Psoas muscle (tissue), 7 donors: ENCODE measurements at regions not wholly inside any gene's neighbourhood (a gene's known extent, or its start where the extent isn't known, plus 50 kb on each side); places are given as distances from the start of the nearest gene placed in this dataset.

Experiments used
- ATAC-seq, 4 donors: fragments of 200-7000 bp; cut with Tn5 transposase; one replicate each; pipeline ENCODE4 v1.9.1; 2020; ENCODE audit warnings: moderate library complexity in 3 of 4, mild to moderate bottlenecking in 2 of 4
- DNase-seq, 2 donors: peaks; one replicate each; pipeline ENCODE4 v3.0.0-alpha.2; 2020
- H3K27ac ChIP-seq: fragments of 200-600 bp; one replicate; pipeline ENCODE4 v1.8.0; 2022
- H3K27me3 ChIP-seq, 3 donors: fragments of 200-600 bp in 1 of 3; one replicate each; pipeline versions ENCODE4 v1.6.1 to v1.8.0; 2013 to 2022; ENCODE audit warnings: low read length in 2 of 3, mild to moderate bottlenecking in 2 of 3, moderate library complexity in 1 of 3; ENCODE audit not compliant: insufficient read depth in 3 of 3
- H3K36me3 ChIP-seq, 2 donors: fragments of 200-600 bp in 1 of 2; one replicate each; pipeline versions ENCODE4 v1.6.1 to v1.8.0; 2013 to 2022; ENCODE audit warnings: low read depth in 1 of 2, mild to moderate bottlenecking in 1 of 2, moderate library complexity in 1 of 2; ENCODE audit not compliant: insufficient read depth in 1 of 2
- H3K4me1 ChIP-seq: fragments of 200-600 bp; one replicate; pipeline ENCODE4 v1.8.0; 2022
- H3K4me3 ChIP-seq: fragments of 200-600 bp; one replicate; pipeline ENCODE4 v1.8.0; 2022; ENCODE audit warnings: mild to moderate bottlenecking
- H3K9me3 ChIP-seq: fragments of 200-600 bp; one replicate; pipeline ENCODE4 v1.8.0; 2022
- WGBS, 3 donors: extraction: QIAGEN DNeasy Blood & Tissue Kit; methylation state at CpG; one replicate each; pipeline versions ENCODE4 v1.1.6 to v1.1.7; 2013; 5-methylcytosine and 5-hydroxymethylcytosine counted together
- intact Hi-C, 2 donors: fragments of 100-400 bp; cut with DNase I; formaldehyde crosslinking; loops; one replicate each; pipeline versions ENCODE4 v1.11.0 to v1.14.2; 2022
- TF ChIP-seq, protein P1 (sequence below): fragments of 200-600 bp; IDR thresholded peaks from one replicate; pipeline ENCODE4 v1.8.0; 2022; ENCODE audit warnings: antibody characterized with exemption
- donor health status: healthy with polysubstance abuse.
- donor health status: DM: no; HTN: no; CAD: no; lungs with moderate emphysema.
- donor health status: Bipolar disorder and iron deficiency.
- donor health status: healthy.
- donor health status: DM: yes; HTN: yes; CAD: no.
- donor health status: DM: no; HTN: no; CAD: no.
- donor health status: DM: yes; HTN: yes; CAD: no.

DNA sequence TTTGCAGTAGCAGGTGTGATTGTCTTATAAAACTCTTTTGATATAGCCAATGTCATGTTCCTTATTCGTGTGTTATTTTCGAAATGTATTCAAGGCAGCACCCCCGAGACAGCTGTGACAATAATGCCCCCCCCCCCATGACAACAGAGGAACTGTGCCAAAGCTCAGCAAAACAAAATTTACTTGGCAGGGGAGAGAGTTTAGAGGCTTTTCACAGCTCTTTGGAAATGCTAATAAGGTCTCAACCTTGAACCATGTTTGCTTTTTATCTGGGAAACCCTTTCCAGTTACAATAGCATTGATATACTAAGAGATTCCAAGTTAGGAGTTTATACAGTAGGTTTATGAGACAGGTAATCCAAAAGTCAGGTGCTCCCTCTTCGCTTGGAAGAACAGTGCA is 56.4 kb upstream of the USP44 start:
- TF ChIP-seq, protein P1, sequence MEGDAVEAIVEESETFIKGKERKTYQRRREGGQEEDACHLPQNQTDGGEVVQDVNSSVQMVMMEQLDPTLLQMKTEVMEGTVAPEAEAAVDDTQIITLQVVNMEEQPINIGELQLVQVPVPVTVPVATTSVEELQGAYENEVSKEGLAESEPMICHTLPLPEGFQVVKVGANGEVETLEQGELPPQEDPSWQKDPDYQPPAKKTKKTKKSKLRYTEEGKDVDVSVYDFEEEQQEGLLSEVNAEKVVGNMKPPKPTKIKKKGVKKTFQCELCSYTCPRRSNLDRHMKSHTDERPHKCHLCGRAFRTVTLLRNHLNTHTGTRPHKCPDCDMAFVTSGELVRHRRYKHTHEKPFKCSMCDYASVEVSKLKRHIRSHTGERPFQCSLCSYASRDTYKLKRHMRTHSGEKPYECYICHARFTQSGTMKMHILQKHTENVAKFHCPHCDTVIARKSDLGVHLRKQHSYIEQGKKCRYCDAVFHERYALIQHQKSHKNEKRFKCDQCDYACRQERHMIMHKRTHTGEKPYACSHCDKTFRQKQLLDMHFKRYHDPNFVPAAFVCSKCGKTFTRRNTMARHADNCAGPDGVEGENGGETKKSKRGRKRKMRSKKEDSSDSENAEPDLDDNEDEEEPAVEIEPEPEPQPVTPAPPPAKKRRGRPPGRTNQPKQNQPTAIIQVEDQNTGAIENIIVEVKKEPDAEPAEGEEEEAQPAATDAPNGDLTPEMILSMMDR: no peak
- DNase-seq: no peak
- WGBS, 3 donors: 14% methylated on average over 4 of the region's 4 CpGs
- Histone ChIP-seq H3K4me1 (no peaks in the 10 kb centered on the region), H3K4me3 (no peak overlapping the region), H3K27me3 (no peaks in the 10 kb centered on the region), H3K9me3 (no peaks in the 10 kb centered on the region), H3K36me3 (no peaks in the 10 kb centered on the region), H3K27ac (no peak overlapping the region)
- no peak for ATAC-seq
- intact Hi-C loops: no loop called here

GRCh38 chr12:95605875-95606274 is 54.6 kb upstream of the USP44 start:
- WGBS, 3 donors: 17 to 23% (median 20%) methylated on average over 4 of the region's 4 CpGs
- intact Hi-C loops: no loop called here

DNA sequence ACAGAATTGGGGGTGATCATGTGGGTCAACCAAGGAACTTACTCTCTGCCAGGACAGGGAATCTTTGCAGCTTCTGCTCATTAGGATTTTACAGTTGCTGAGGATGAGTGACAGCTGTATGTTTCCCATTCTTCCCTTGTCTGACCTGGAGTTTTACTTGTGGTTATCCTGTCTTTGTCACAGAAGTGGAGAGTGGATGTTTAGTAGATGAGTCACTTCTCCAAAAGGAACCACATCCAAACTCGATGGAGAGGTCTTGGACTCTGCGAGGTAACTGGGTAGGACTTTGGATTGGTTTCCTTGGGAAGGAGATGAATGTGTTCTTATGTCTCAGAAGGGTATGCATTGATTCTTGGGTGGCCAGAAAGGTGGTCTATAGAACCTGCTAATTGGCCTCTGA is 53.8 kb upstream of the USP44 start:
- WGBS, 3 donors: 22 to 38% (median 25%) methylated on average over 2 of the region's 2 CpGs
- intact Hi-C loops: no loop called here

More at GRCh38 chr12:95605875-95606274, 54.6 kb upstream of the USP44 start:
- Histone ChIP-seq H3K27ac (no peak overlapping the region), H3K27me3 (no peaks in the 10 kb centered on the region), H3K4me3 (no peak overlapping the region), H3K36me3 (no peaks in the 10 kb centered on the region), H3K9me3 (no peaks in the 10 kb centered on the region), H3K4me1 (no peaks in the 10 kb centered on the region)
- ATAC-seq (peak in 1 of 4 donors; percentile 17), DNase-seq (no peak)
- TF ChIP-seq, protein P1: no peak

GRCh38 chr12:95603351-95604145 is 52.3 kb upstream of the USP44 start:
- H3K4me1 ChIP-seq: no peaks in the 10 kb centered on the region
- no peak overlapping the region for H3K27ac ChIP-seq
- DNase-seq (no peak), ATAC-seq (no peak)
- TF ChIP-seq, protein P1: no peak
- WGBS, 3 donors: 63 to 85% (median 67%) methylated on average over 5 of the region's 5 CpGs
- intact Hi-C loops: no loop called here
- no peaks in the 10 kb centered on the region for H3K27me3 ChIP-seq
- no peaks in the 10 kb centered on the region for H3K9me3 ChIP-seq
- no peak overlapping the region for H3K4me3 ChIP-seq
- no peaks in the 10 kb centered on the region for H3K36me3 ChIP-seq

More for the DNA sequence above, 53.8 kb upstream of the USP44 start:
- Histone ChIP-seq H3K4me3 (no peak overlapping the region), H3K9me3 (no peaks in the 10 kb centered on the region), H3K36me3 (no peaks in the 10 kb centered on the region), H3K27ac (no peak overlapping the region), H3K27me3 (no peaks in the 10 kb centered on the region), H3K4me1 (no peaks in the 10 kb centered on the region)
- DNase-seq (no peak), ATAC-seq (no peak)
- TF ChIP-seq, protein P1: no peak
